ENCODE measurements at regions not wholly inside any gene's neighbourhood (a gene's known extent, or its start where the extent isn't known, plus 50 kb on each side); places are given as distances from the start of the nearest gene placed in this dataset.

DNA sequence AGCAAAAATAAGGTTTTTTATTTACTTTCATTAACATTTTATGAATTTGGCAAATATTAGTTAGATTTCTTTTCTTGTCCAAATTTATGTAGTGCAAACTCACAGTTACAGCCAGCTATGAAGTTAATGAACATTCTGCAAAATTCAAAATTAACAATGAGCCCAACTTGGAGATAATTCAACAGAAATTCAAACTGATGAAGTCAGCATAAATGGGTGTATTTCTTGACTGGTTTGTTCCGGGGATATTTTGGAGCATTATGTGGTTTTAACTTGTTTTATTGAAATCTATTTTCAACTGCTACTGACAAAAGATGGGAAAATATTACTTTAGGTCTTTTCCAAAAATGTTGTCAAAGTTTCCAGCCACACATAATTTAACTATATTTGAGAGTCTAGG is 807.9 kb downstream of the CDH8 start:
- TF ChIP-seq GTF3C2 (IDR thresholded peaks at IDR 0.05; ENCODE audit: borderline replicate concordance, extremely low read depth, insufficient read length) (no peak), THAP7 (CRISPR knock-in tag; IDR thresholded peaks at IDR 0.05) (no peak), TARDBP (IDR thresholded peaks at IDR 0.05) (no peak), TCF7L2 (IDR thresholded peaks at IDR 0.05; ENCODE audit: low read depth, low read length) (no peak), CEBPZ (IDR thresholded peaks at IDR 0.05; ENCODE audit: borderline replicate concordance, low read depth, low read length) (no peak), ZNF140 (CRISPR knock-in tag; IDR thresholded peaks at IDR 0.05) (no peak), POLR2A (conservative IDR thresholded peaks at IDR 0.05) (no peak), CTCF (IDR thresholded peaks at IDR 0.05 in 2 of 3, conservative IDR thresholded peaks at IDR 0.05 in 1 of 3; ENCODE audit: insufficient read depth in 2 of 3, low read depth in 1 of 3, low read length in 3 of 3) (no peak)
